ENCODE measurements at regions not wholly inside any gene's neighbourhood (a gene's known extent, or its start where the extent isn't known, plus 50 kb on each side); places are given as distances from the start of the nearest gene placed in this dataset.

DNA sequence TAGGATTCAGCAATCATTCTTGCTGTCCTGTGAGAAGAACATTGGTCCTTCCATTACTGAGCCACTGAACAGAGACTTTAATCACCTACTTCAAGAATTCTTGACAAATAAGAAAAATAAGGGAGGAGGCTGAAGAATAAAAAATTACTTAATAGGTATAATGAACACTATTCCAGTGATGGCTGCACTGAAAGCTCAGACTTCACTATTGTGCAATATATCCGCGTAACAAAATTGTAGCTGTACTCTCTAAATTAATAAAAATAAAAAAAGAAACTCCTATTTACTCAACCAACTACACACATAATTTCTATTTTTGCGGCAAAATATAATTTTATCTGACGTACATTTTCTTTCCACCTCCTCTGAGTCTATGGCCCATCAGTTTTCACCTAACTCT lies 2441.0 kb downstream of the PCDH7 start:
- DNase-seq = no peak
- no peak overlapping the region for H3K14ac ChIP-seq (ENCODE audit: insufficient read depth, low read length)
- no peaks in the 10 kb centered on the region for H3K79me2 ChIP-seq (ENCODE audit: insufficient read depth, low read length)
- Mint-ChIP-seq H3K36me3 (ENCODE audit: insufficient read depth in 1 of 3, low read depth in 3 of 3) (peaks cover 0 to 4% (median 0%) of the 10 kb centered on the region in 3 experiments; a peak in 2 of 7 replicates), H3K4me1 (peaks cover 0 to 8% of the 10 kb centered on the region in 2 experiments; a peak in 2 of 4 replicates), H3K4me3 (no peak overlapping the region), H3K27ac (no peak overlapping the region), H3K9me3 (peaks cover 3 to 4% of the 10 kb centered on the region in 2 experiments; a peak in 4 of 5 replicates), H3K27me3 (ENCODE audit: low read depth) (no peaks in the 10 kb centered on the region)
- H2BK20ac ChIP-seq (ENCODE audit: low read depth, low read length, poor library complexity, severe bottlenecking) = no peak overlapping the region
- H2BK5ac ChIP-seq (ENCODE audit: insufficient read length, low read length) = no peak overlapping the region
- H2BK120ac ChIP-seq (ENCODE audit: low read depth, low read length, poor library complexity, severe bottlenecking) = no peak overlapping the region
- no peak overlapping the region for H2AFZ ChIP-seq (ENCODE audit: low read length)
- no peak overlapping the region for H2AK5ac ChIP-seq (ENCODE audit: insufficient read length, low read length)
- no peak overlapping the region for H2BK12ac ChIP-seq (ENCODE audit: insufficient read length, low read depth, low read length)
- H3K4ac ChIP-seq (ENCODE audit: low read depth, low read length) = no peak overlapping the region
- no peaks in the 10 kb centered on the region for H3K23me2 ChIP-seq (ENCODE audit: insufficient read length, low read depth, low read length, poor library complexity, severe bottlenecking)
- H3K4me2 ChIP-seq (ENCODE audit: insufficient read depth, insufficient read length, low read length) = no peak overlapping the region
- no peak overlapping the region for H3K56ac ChIP-seq (ENCODE audit: insufficient read length, low read depth, low read length)
- H3K23ac ChIP-seq (ENCODE audit: insufficient read length, low read depth, low read length) = no peak overlapping the region
- TF ChIP-seq, protein P1, sequence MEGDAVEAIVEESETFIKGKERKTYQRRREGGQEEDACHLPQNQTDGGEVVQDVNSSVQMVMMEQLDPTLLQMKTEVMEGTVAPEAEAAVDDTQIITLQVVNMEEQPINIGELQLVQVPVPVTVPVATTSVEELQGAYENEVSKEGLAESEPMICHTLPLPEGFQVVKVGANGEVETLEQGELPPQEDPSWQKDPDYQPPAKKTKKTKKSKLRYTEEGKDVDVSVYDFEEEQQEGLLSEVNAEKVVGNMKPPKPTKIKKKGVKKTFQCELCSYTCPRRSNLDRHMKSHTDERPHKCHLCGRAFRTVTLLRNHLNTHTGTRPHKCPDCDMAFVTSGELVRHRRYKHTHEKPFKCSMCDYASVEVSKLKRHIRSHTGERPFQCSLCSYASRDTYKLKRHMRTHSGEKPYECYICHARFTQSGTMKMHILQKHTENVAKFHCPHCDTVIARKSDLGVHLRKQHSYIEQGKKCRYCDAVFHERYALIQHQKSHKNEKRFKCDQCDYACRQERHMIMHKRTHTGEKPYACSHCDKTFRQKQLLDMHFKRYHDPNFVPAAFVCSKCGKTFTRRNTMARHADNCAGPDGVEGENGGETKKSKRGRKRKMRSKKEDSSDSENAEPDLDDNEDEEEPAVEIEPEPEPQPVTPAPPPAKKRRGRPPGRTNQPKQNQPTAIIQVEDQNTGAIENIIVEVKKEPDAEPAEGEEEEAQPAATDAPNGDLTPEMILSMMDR (conservative IDR thresholded peaks at IDR 0.05) = no peak
- H3K9me3 ChIP-seq (ENCODE audit: control insufficient read depth, low read depth, low read length) = no peaks in the 10 kb centered on the region
- no peak overlapping the region for H3T11ph ChIP-seq (ENCODE audit: low read length)
- no peak overlapping the region for H4K5ac ChIP-seq (ENCODE audit: insufficient read length, low read depth, low read length)
- H3K27me3 ChIP-seq (ENCODE audit: insufficient read depth, low read length) = no peaks in the 10 kb centered on the region
- no peak overlapping the region for H3K9ac ChIP-seq (ENCODE audit: extremely low read depth, insufficient read length, low read length)
- H3K27ac ChIP-seq (ENCODE audit: insufficient read length, low read depth, low read length) = no peak overlapping the region
- no peak overlapping the region for H4K91ac ChIP-seq (ENCODE audit: insufficient read length, low read depth, low read length)
- no peak overlapping the region for H2BK15ac ChIP-seq (ENCODE audit: low read depth, low read length)
- H4K20me1 ChIP-seq (ENCODE audit: control insufficient read depth, insufficient read depth, insufficient read length) = no peaks in the 10 kb centered on the region
- H3K79me1 ChIP-seq (ENCODE audit: insufficient read depth, low read depth, low read length, poor library complexity, severe bottlenecking) = no peaks in the 10 kb centered on the region
- no peaks in the 10 kb centered on the region for H3K4me1 ChIP-seq (ENCODE audit: insufficient read depth, low read length)
- WGBS (ENCODE audit: extremely low coverage, insufficient read length, low lambda C conversion rate) = 100% methylated on average over 2 of the region's 4 CpGs
- no peak overlapping the region for H3K18ac ChIP-seq (ENCODE audit: insufficient read length, low read depth, low read length)
- no peak overlapping the region for H4K8ac ChIP-seq (replicated peaks; ENCODE audit: insufficient read length, low read depth, low read length)

Measured in H9 (cell line).